H1 (cell line): ENCODE measurements at regions not wholly inside any gene's neighbourhood (a gene's known extent, or its start where the extent isn't known, plus 50 kb on each side); places are given as distances from the start of the nearest gene placed in this dataset.

Source experiments
- ASH2L ChIP-seq: fragments of 200-600, 300-600 bp; sonication (generic); IDR thresholded peaks from one replicate; pipeline ENCODE4 v1.7.1; 2017; ENCODE audit warnings: low read length
- CBX8 ChIP-seq: fragments of 300-800, 300-1000 bp; sonication (generic); IDR thresholded peaks from 2 replicates; pipeline ENCODE4 v1.7.1; 2016; ENCODE audit warnings: low read depth, low read length, borderline replicate concordance
- CEBPB ChIP-seq: IDR thresholded peaks from 2 replicates; pipeline ENCODE4 v1.6.1; 2012; ENCODE audit warnings: low read depth, low read length
- CHD1 ChIP-seq: IDR thresholded peaks from 2 replicates; pipeline ENCODE4 v1.6.1; 2012; ENCODE audit warnings: low read depth, low read length, improper control_type of control experiment
- CHD7 ChIP-seq: fragments of 300-600 bp; sonication (generic); IDR thresholded peaks from 2 replicates; pipeline ENCODE4 v1.7.1; 2012; ENCODE audit warnings: low read length, moderate library complexity, mild to moderate bottlenecking, inconsistent platforms; ENCODE audit not compliant: insufficient replicate concordance
- MAFK ChIP-seq: IDR thresholded peaks from 2 replicates; pipeline ENCODE4 v1.6.1; 2012; ENCODE audit warnings: low read depth, mild to moderate bottlenecking, improper control_type of control experiment, low read length
- NANOG ChIP-seq: IDR thresholded peaks from 2 replicates; pipeline ENCODE4 v1.6.1; 2011; ENCODE audit warnings: low read length, low read depth, mild to moderate bottlenecking, inconsistent platforms; ENCODE audit not compliant: insufficient read depth, poor library complexity, severe bottlenecking
- RFX5 ChIP-seq: IDR thresholded peaks from 2 replicates; pipeline ENCODE4 v1.6.1; 2011; ENCODE audit warnings: low read depth, low read length, improper control_type of control experiment, borderline replicate concordance
- SIN3A ChIP-seq, 2 experiments: IDR thresholded peaks in 1 of 2; conservative IDR thresholded peaks in 1 of 2; 2 replicates each; pipeline ENCODE4 v1.6.1; 2011 to 2012; ENCODE audit warnings: low read length in 2 of 2, improper control_type of control experiment in 1 of 2, low read depth in 1 of 2, mild to moderate bottlenecking in 1 of 2
- SIX5 ChIP-seq: IDR thresholded peaks from 2 replicates; pipeline ENCODE4 v1.6.1; 2011; ENCODE audit warnings: mild to moderate bottlenecking, low read depth, low read length
- SP1 ChIP-seq: IDR thresholded peaks from 2 replicates; pipeline ENCODE4 v1.6.1; 2011; ENCODE audit warnings: low read depth, low read length
- SRF ChIP-seq: IDR thresholded peaks from 2 replicates; pipeline ENCODE4 v1.6.1; 2011; ENCODE audit warnings: mild to moderate bottlenecking, low read depth, low read length, moderate library complexity
- SUZ12 ChIP-seq: fragments of 200-600 bp; sonication (generic); IDR thresholded peaks from 2 replicates; pipeline ENCODE4 v1.6.1; 2012; ENCODE audit warnings: mild to moderate bottlenecking, inconsistent platforms, low read length, moderate library complexity, mixed read lengths
- YY1 ChIP-seq: IDR thresholded peaks from 2 replicates; pipeline ENCODE4 v1.6.1; 2011; ENCODE audit warnings: low read depth, mild to moderate bottlenecking, low read length

GRCh38 chr4:179976777-179977176 lies 2266.4 kb upstream of the TENM3 start (continued):
- TF ChIP-seq CHD7, result no peak
- no peak for TF ChIP-seq RFX5
- no peak for TF ChIP-seq MAFK
- TF ChIP-seq SUZ12, result no peak
- TF ChIP-seq SP1, result no peak
- no peak for TF ChIP-seq ASH2L
- TF ChIP-seq NANOG, result no peak
- no peak for TF ChIP-seq CHD1
- no peak for TF ChIP-seq CBX8
- no peak for TF ChIP-seq CEBPB
- TF ChIP-seq SIN3A (conservative IDR thresholded peaks at IDR 0.05 in 1 of 2, IDR thresholded peaks at IDR 0.05 in 1 of 2; ENCODE audit: low read depth in 1 of 2, low read length in 2 of 2), result no peak
- no peak for TF ChIP-seq SRF
- no peak for TF ChIP-seq YY1
- no peak for TF ChIP-seq SIX5
